ENCODE measurements at regions not wholly inside any gene's neighbourhood (a gene's known extent, or its start where the extent isn't known, plus 50 kb on each side); places are given as distances from the start of the nearest gene placed in this dataset.
"Not testable (repeated sequence)": the region's sequence is repeated elsewhere in the genome, so short reads cannot be mapped to it uniquely, and the experiment has no call there.

GRCh38 chr5:130708754-130709153 is 456.3 kb downstream of the HINT1 start:
- DNase-seq: no peak

- DNase-seq: no peak
These were observed 458.4 kb downstream of the HINT1 start for GRCh38 chr5:130706696-130707095.

- no peak for DNase-seq
These were observed 459.7 kb downstream of the HINT1 start for GRCh38 chr5:130705368-130705767.

GRCh38 chr5:130693509-130693908 is 471.5 kb downstream of the HINT1 start:
- DNase-seq: no peak

GRCh38 chr5:130692770-130693169 is 472.3 kb downstream of the HINT1 start:
- DNase-seq: no peak

- no peak for DNase-seq
These were observed 475.2 kb downstream of the HINT1 start for GRCh38 chr5:130689831-130690230.

GRCh38 chr5:130687085-130687733 is 477.8 kb downstream of the HINT1 start:
- no peak for DNase-seq

- no peak for DNase-seq
These were observed 486.4 kb downstream of the HINT1 start for GRCh38 chr5:130678637-130679036.

- no peak for DNase-seq
These were observed 498.6 kb downstream of the HINT1 start for GRCh38 chr5:130666462-130666861.

- DNase-seq: no peak
These were observed 512.9 kb downstream of the HINT1 start for GRCh38 chr5:130652176-130652575.

- no peak for DNase-seq
These were observed 513.6 kb downstream of the HINT1 start for GRCh38 chr5:130651440-130651839.

GRCh38 chr5:130643321-130643720 is 521.7 kb downstream of the HINT1 start:
- no peak for DNase-seq

- DNase-seq: no peak
These were observed 522.6 kb downstream of the HINT1 start for GRCh38 chr5:130642461-130642860.

GRCh38 chr5:130627145-130627544 is 537.9 kb downstream of the HINT1 start:
- no peak for DNase-seq

- no peak for DNase-seq
These were observed 540.3 kb downstream of the HINT1 start for GRCh38 chr5:130624805-130625204.

- no peak for DNase-seq
These were observed 548.9 kb downstream of the HINT1 start for GRCh38 chr5:130616161-130616560.

- no peak for DNase-seq
These were observed 559.8 kb downstream of the HINT1 start for GRCh38 chr5:130605234-130605633.

- DNase-seq: not testable (repeated sequence)
These were observed 568.4 kb downstream of the HINT1 start for GRCh38 chr5:130596647-130597046.

- no peak for DNase-seq
These were observed 584.8 kb downstream of the HINT1 start for GRCh38 chr5:130580264-130580663.

GRCh38 chr5:130578354-130578753 is 586.7 kb downstream of the HINT1 start:
- no peak for DNase-seq

GRCh38 chr5:130571076-130571475 is 594.0 kb downstream of the HINT1 start:
- DNase-seq: no peak

GRCh38 chr5:130568791-130569190 is 596.3 kb downstream of the HINT1 start:
- DNase-seq: no peak

- no peak for DNase-seq
These were observed 609.6 kb downstream of the HINT1 start for GRCh38 chr5:130555429-130555828.

GRCh38 chr5:130550562-130550928 is 614.5 kb downstream of the HINT1 start:
- DNase-seq: no peak

- no peak for DNase-seq
These were observed 615.0 kb downstream of the HINT1 start for GRCh38 chr5:130549884-130550561.
